ENCODE measurements at regions not wholly inside any gene's neighbourhood (a gene's known extent, or its start where the extent isn't known, plus 50 kb on each side); places are given as distances from the start of the nearest gene placed in this dataset.

- TF ChIP-seq MAX (IDR thresholded peaks at IDR 0.05) (no peak), SIN3A (IDR thresholded peaks at IDR 0.05; ENCODE audit: low read depth) (no peak), POLR2AphosphoS5 (IDR thresholded peaks at IDR 0.05; ENCODE audit: low read depth, low read length) (no peak), JUND (IDR thresholded peaks at IDR 0.05) (no peak), EZH2 (IDR thresholded peaks at IDR 0.05) (no peak), RAD21 (IDR thresholded peaks at IDR 0.05; ENCODE audit: low read depth) (no peak), EGR1 (IDR thresholded peaks at IDR 0.05; ENCODE audit: low read depth) (no peak), POLR2A (IDR thresholded peaks at IDR 0.05; ENCODE audit: borderline replicate concordance, extremely low read depth, insufficient read depth, insufficient read length) (no peak), ZBTB33 (IDR thresholded peaks at IDR 0.05; ENCODE audit: extremely low read depth, insufficient replicate concordance, low read length) (no peak), SP1 (IDR thresholded peaks at IDR 0.05; ENCODE audit: low read depth) (no peak), ZFX (IDR thresholded peaks at IDR 0.05) (no peak)
- TF ChIP-seq, protein P1, sequence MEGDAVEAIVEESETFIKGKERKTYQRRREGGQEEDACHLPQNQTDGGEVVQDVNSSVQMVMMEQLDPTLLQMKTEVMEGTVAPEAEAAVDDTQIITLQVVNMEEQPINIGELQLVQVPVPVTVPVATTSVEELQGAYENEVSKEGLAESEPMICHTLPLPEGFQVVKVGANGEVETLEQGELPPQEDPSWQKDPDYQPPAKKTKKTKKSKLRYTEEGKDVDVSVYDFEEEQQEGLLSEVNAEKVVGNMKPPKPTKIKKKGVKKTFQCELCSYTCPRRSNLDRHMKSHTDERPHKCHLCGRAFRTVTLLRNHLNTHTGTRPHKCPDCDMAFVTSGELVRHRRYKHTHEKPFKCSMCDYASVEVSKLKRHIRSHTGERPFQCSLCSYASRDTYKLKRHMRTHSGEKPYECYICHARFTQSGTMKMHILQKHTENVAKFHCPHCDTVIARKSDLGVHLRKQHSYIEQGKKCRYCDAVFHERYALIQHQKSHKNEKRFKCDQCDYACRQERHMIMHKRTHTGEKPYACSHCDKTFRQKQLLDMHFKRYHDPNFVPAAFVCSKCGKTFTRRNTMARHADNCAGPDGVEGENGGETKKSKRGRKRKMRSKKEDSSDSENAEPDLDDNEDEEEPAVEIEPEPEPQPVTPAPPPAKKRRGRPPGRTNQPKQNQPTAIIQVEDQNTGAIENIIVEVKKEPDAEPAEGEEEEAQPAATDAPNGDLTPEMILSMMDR (IDR thresholded peaks at IDR 0.05 in 2 of 3, conservative IDR thresholded peaks at IDR 0.05 in 1 of 3; ENCODE audit: borderline replicate concordance in 1 of 3, insufficient read depth in 1 of 3, low read depth in 2 of 3, low read length in 2 of 3), result no peak
Observed at GRCh38 chr3:16802389-16802788, 82.4 kb upstream of the PLCL2 start.

Data from HCT116 (cell line).